GM12878 (cell line): ENCODE measurements at regions not wholly inside any gene's neighbourhood (a gene's known extent, or its start where the extent isn't known, plus 50 kb on each side); places are given as distances from the start of the nearest gene placed in this dataset.

ENCODE experiments used
- ATAC-seq: fragments of 200-7000 bp; cut with Tn5 transposase; 3 replicates; pipeline ENCODE4 v1.9.1; 2020; ENCODE audit warnings: mild to moderate bottlenecking, moderate library complexity
- BruUV-seq: library from RNA; stranded (reverse); fragments of 400-500 nt; replicated peaks from 2 replicates; lab custom pipeline; 2021; lab: Mats Ljungman, UMichigan
- CTCF ChIA-PET: fragments of 300-600 bp; sonication (Branson Sonifier 250); formaldehyde crosslinking; extraction: SDS; loops from one replicate; lab custom pipeline; 2021; ENCODE audit warnings: inconsistent platforms; lab: Yijun Ruan, JAX
- POLR2A ChIA-PET: fragments of 350-600 bp; formaldehyde crosslinking; extraction: SDS; loops from one replicate; lab custom pipeline; 2021; ENCODE audit warnings: inconsistent platforms; lab: Charles Lee
- RAD21 ChIA-PET: fragments of 300-600 bp; sonication (Branson Sonifier 250); formaldehyde crosslinking; loops from one replicate; lab custom pipeline; 2023; ENCODE audit warnings: antibody characterized with exemption; ENCODE audit not compliant: unreplicated experiment; lab: Charles Lee
- SMC1A ChIA-PET: fragments of 300-600 bp; sonication (Branson Sonifier 250); formaldehyde crosslinking; loops from one replicate; lab custom pipeline; 2023; ENCODE audit not compliant: unreplicated experiment, uncharacterized antibody; lab: Charles Lee
- DNase-seq: peaks from one replicate; pipeline ENCODE4 v3.0.0-alpha.2; 2011; ENCODE audit warnings: low read depth, low spot score
- FAIRE-seq: peaks from 3 replicates; lab custom pipeline; 2011; peaks lifted over from hg19 to GRCh38; lab: Jason Lieb, UNC
- H2AFZ ChIP-seq: 2 replicates; pipeline ENCODE4 v1.6.0; 2011; ENCODE audit warnings: low read depth, low read length, control low read depth; ENCODE audit not compliant: control insufficient read depth
- H3K27ac ChIP-seq: 2 replicates; pipeline ENCODE4 v1.5.1; 2011; ENCODE audit warnings: control low read depth; ENCODE audit not compliant: control insufficient read depth, insufficient read depth
- H3K27me3 ChIP-seq, 2 experiments: replicated peaks in 1 of 2; 2 replicates each; pipeline versions ENCODE4 v1.6.0 to v1.6.1; 2011; ENCODE audit warnings: low read length in 1 of 2; ENCODE audit not compliant: control insufficient read depth in 2 of 2, insufficient read depth in 2 of 2
- H3K36me3 ChIP-seq, 2 experiments: 2 replicates each; pipeline ENCODE4 v1.5.1; 2011; ENCODE audit warnings: low read length in 1 of 2; ENCODE audit not compliant: control insufficient read depth in 2 of 2, insufficient read depth in 2 of 2
- H3K4me1 ChIP-seq: 2 replicates; pipeline ENCODE4 v1.6.1; 2011; ENCODE audit warnings: mild to moderate bottlenecking, low read length, moderate library complexity, mixed read lengths; ENCODE audit not compliant: control insufficient read depth, insufficient read depth
- H3K4me2 ChIP-seq: 2 replicates; pipeline ENCODE4 v1.6.0; 2011; ENCODE audit warnings: control low read depth; ENCODE audit not compliant: control insufficient read depth, insufficient read depth
- H3K4me3 ChIP-seq: fragments of 200-600 bp; sonication (generic); 2 replicates; pipeline ENCODE4 v1.5.1; 2016
- H3K79me2 ChIP-seq: 2 replicates; pipeline ENCODE4 v1.6.0; 2011; ENCODE audit warnings: low read length; ENCODE audit not compliant: control insufficient read depth, insufficient read depth
- H3K9ac ChIP-seq: 2 replicates; pipeline ENCODE4 v1.8.0; 2011; ENCODE audit warnings: low read length, control low read depth, mixed read lengths; ENCODE audit not compliant: control insufficient read depth, insufficient read depth
- H3K9me3 ChIP-seq: replicated peaks from 3 replicates; pipeline ENCODE4 v1.5.1; 2011; ENCODE audit warnings: mild to moderate bottlenecking, low read length; ENCODE audit not compliant: control insufficient read depth, insufficient read depth
- H4K20me1 ChIP-seq: 2 replicates; pipeline ENCODE4 v1.6.0; 2011; ENCODE audit not compliant: control insufficient read depth, insufficient read depth
- GABPA ChIP-seq: IDR thresholded peaks from 2 replicates; pipeline ENCODE4 v1.6.1; 2014; ENCODE audit warnings: antibody characterized with exemption, low read depth, mild to moderate bottlenecking, inconsistent platforms
- HCFC1 ChIP-seq: fragments of 150-350 bp; IDR thresholded peaks from 2 replicates; pipeline ENCODE4 v1.6.1; 2014; ENCODE audit warnings: low read length
- IRF5 ChIP-seq: fragments of 450-650 bp; IDR thresholded peaks from 2 replicates; pipeline ENCODE4 v1.6.1; 2017; ENCODE audit warnings: borderline replicate concordance
- LARP7 ChIP-seq: fragments of 450-650 bp; IDR thresholded peaks from 2 replicates; pipeline ENCODE4 v1.6.1; 2017; ENCODE audit warnings: mild to moderate bottlenecking
- MEF2B ChIP-seq: fragments of 450-650 bp; IDR thresholded peaks from 2 replicates; pipeline ENCODE4 v1.6.1; 2018; ENCODE audit warnings: mild to moderate bottlenecking, moderate library complexity; ENCODE audit not compliant: partially characterized antibody, poor library complexity, severe bottlenecking
- NRF1 ChIP-seq: conservative IDR thresholded peaks from 2 replicates; pipeline ENCODE4 v1.6.1; 2011; ENCODE audit warnings: mild to moderate bottlenecking, low read depth, low read length, improper control_type of control experiment
- PRDM15 ChIP-seq: fragments of 450-650 bp; formaldehyde crosslinking; IDR thresholded peaks from 2 replicates; pipeline ENCODE4 v1.4.0; 2020; ENCODE audit warnings: mild to moderate bottlenecking, moderate library complexity
- RBBP5 ChIP-seq: fragments of 200-600 bp; sonication (generic); conservative IDR thresholded peaks from 2 replicates; pipeline ENCODE4 v1.6.1; 2016
- SMARCA5 ChIP-seq: fragments of 450-650 bp; IDR thresholded peaks from 2 replicates; pipeline ENCODE4 v1.6.1; 2017; ENCODE audit warnings: mild to moderate bottlenecking
- SP1 ChIP-seq: IDR thresholded peaks from one replicate; pipeline ENCODE4 v1.6.1; 2011; ENCODE audit warnings: low read depth, low read length
- ZBED1 ChIP-seq: IDR thresholded peaks from 2 replicates; pipeline ENCODE4 v1.6.1; 2016; ENCODE audit warnings: borderline replicate concordance
- ZNF622 ChIP-seq: fragments of 450-650 bp; IDR thresholded peaks from 2 replicates; pipeline ENCODE4 v1.6.1; 2017; ENCODE audit warnings: mild to moderate bottlenecking, inconsistent platforms
- whole genome bisulfite sequencing: methylation state at CpG from one replicate; pipeline ENCODE4 v1.1.6; 2016; ENCODE audit warnings: low lambda C conversion rate; ENCODE audit not compliant: insufficient replicate concordance, insufficient coverage; ENCODE audit errors: missing lambda C conversion rate; 5-methylcytosine and 5-hydroxymethylcytosine counted together
- in situ Hi-C: fragments of 300-500 bp; cut with MboI; formaldehyde crosslinking; loops from 9 replicates; pipeline ENCODE4 v1.14.3; 2018; ENCODE audit warnings: mixed read lengths
- intact Hi-C: fragments of 100-400 bp; cut with micrococcal nuclease; formaldehyde crosslinking; loops from one replicate; pipeline ENCODE4 v1.14.2; 2022; ENCODE audit not compliant: unreplicated experiment
- TF ChIP-seq, protein P1 (sequence below): fragments of 450-650 bp; IDR thresholded peaks from 2 replicates; pipeline ENCODE4 v1.6.1; 2017; ENCODE audit warnings: mild to moderate bottlenecking

GRCh38 chr10:113434315-113434714 lies 118.5 kb upstream of the HABP2 start:
- no peak for FAIRE-seq
- no peaks in the 10 kb centered on the region for H4K20me1 ChIP-seq
- SMC1A ChIA-PET: no interaction called here
- no TSS peak for BruUV-seq
- no peak overlapping the region for H3K4me3 ChIP-seq
- POLR2A ChIA-PET: no interaction called here
- no peak overlapping the region for H3K9ac ChIP-seq
- no peaks in the 10 kb centered on the region for H3K79me2 ChIP-seq
- H2AFZ ChIP-seq: no peak overlapping the region
- H3K27ac ChIP-seq: no peak overlapping the region
- CTCF ChIA-PET: interaction anchor here (1.7 kb wide), 1 partner anchor 20 kb away, joined by 4 read pairs; no protein-coding TSS in a partner anchor
- no peaks in the 10 kb centered on the region for H3K9me3 ChIP-seq
- intact Hi-C loops: no loop called here
- 14% methylated on average over 3 of the region's 3 CpGs for WGBS
- in situ Hi-C loops: no loop called here
- no peaks in the 10 kb centered on the region; a peak in 1 of 4 replicates for H3K27me3 ChIP-seq
- TF ChIP-seq HCFC1 (no peak), IRF5 (no peak), NRF1 (no peak), PRDM15 (CRISPR knock-in tag) (no peak), ZBED1 (no peak), ZNF622 (no peak), RBBP5 (no peak), MEF2B (no peak), SP1 (no peak), LARP7 (no peak), SMARCA5 (no peak), GABPA (no peak)
- TF ChIP-seq, protein P1, sequence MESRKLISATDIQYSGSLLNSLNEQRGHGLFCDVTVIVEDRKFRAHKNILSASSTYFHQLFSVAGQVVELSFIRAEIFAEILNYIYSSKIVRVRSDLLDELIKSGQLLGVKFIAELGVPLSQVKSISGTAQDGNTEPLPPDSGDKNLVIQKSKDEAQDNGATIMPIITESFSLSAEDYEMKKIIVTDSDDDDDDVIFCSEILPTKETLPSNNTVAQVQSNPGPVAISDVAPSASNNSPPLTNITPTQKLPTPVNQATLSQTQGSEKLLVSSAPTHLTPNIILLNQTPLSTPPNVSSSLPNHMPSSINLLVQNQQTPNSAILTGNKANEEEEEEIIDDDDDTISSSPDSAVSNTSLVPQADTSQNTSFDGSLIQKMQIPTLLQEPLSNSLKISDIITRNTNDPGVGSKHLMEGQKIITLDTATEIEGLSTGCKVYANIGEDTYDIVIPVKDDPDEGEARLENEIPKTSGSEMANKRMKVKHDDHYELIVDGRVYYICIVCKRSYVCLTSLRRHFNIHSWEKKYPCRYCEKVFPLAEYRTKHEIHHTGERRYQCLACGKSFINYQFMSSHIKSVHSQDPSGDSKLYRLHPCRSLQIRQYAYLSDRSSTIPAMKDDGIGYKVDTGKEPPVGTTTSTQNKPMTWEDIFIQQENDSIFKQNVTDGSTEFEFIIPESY: no peak
- H3K4me1 ChIP-seq: no peaks in the 10 kb centered on the region
- H3K36me3 ChIP-seq: no peaks in the 10 kb centered on the region
- no peak for DNase-seq
- H3K4me2 ChIP-seq: no peak overlapping the region
- no peak for ATAC-seq
- RAD21 ChIA-PET: no interaction called here
